Astrocyte (in vitro differentiated cells and primary cell): ENCODE measurements at regions not wholly inside any gene's neighbourhood (a gene's known extent, or its start where the extent isn't known, plus 50 kb on each side); places are given as distances from the start of the nearest gene placed in this dataset.

Experiments used
- DNase-seq: peaks from one replicate; pipeline ENCODE4 v3.0.0-alpha.2; 2010; ENCODE audit warnings: low read depth
- FAIRE-seq: peaks from 2 replicates; lab custom pipeline; 2011; peaks lifted over from hg19 to GRCh38; lab: Jason Lieb, UNC
- H2AFZ ChIP-seq: 2 replicates; pipeline ENCODE4 v1.6.0; 2012; ENCODE audit warnings: low read depth, low read length, inconsistent platforms
- H3K27ac ChIP-seq: 2 replicates; pipeline ENCODE4 v1.5.1; 2011; ENCODE audit warnings: low read depth, low read length, inconsistent platforms
- H3K27me3 ChIP-seq: 2 replicates; pipeline ENCODE4 v1.6.0; 2011; ENCODE audit warnings: low read length, inconsistent platforms; ENCODE audit not compliant: insufficient read depth
- H3K36me3 ChIP-seq: 2 replicates; pipeline ENCODE4 v1.5.1; 2011; ENCODE audit warnings: low read length, inconsistent platforms; ENCODE audit not compliant: insufficient read depth
- H3K4me1 ChIP-seq: 2 replicates; pipeline ENCODE4 v1.5.1; 2011; ENCODE audit warnings: low read length, inconsistent platforms; ENCODE audit not compliant: insufficient read depth
- H3K4me2 ChIP-seq: 2 replicates; pipeline ENCODE4 v1.6.0; 2012; ENCODE audit warnings: low read length, inconsistent platforms
- H3K4me3 ChIP-seq: 2 replicates; pipeline ENCODE4 v1.5.1; 2011; ENCODE audit warnings: low read depth, mild to moderate bottlenecking, low read length, inconsistent platforms; ENCODE audit not compliant: insufficient read depth
- H3K79me2 ChIP-seq: 2 replicates; pipeline ENCODE4 v1.6.0; 2012; ENCODE audit warnings: mild to moderate bottlenecking, low read length, inconsistent platforms; ENCODE audit not compliant: insufficient read depth
- H3K9ac ChIP-seq: 2 replicates; pipeline ENCODE4 v1.6.0; 2012; ENCODE audit warnings: mild to moderate bottlenecking, low read length, inconsistent platforms
- H3K9me3 ChIP-seq: 2 replicates; pipeline ENCODE4 v1.5.1; 2012; ENCODE audit warnings: low read depth, mild to moderate bottlenecking, low read length, inconsistent platforms; ENCODE audit not compliant: insufficient read depth
- H4K20me1 ChIP-seq: 2 replicates; pipeline ENCODE4 v1.6.0; 2012; ENCODE audit warnings: low read length, inconsistent platforms; ENCODE audit not compliant: insufficient read depth
- H3K27ac Mint-ChIP-seq: one replicate; pipeline ENCODE4 v1.8.0; 2021; ENCODE audit warnings: mild to moderate bottlenecking, mixed read lengths; ENCODE audit not compliant: unreplicated experiment
- H3K27me3 Mint-ChIP-seq: one replicate; pipeline ENCODE4 v1.8.0; 2021; ENCODE audit warnings: low read depth, mixed read lengths; ENCODE audit not compliant: unreplicated experiment
- H3K36me3 Mint-ChIP-seq: one replicate; pipeline ENCODE4 v1.8.0; 2021; ENCODE audit warnings: low read depth, mixed read lengths; ENCODE audit not compliant: unreplicated experiment
- H3K4me1 Mint-ChIP-seq: one replicate; pipeline ENCODE4 v1.8.0; 2021; ENCODE audit warnings: low read depth, mixed read lengths; ENCODE audit not compliant: unreplicated experiment
- H3K4me3 Mint-ChIP-seq: one replicate; pipeline ENCODE4 v1.8.0; 2021; ENCODE audit warnings: mild to moderate bottlenecking, moderate library complexity, mixed read lengths; ENCODE audit not compliant: unreplicated experiment
- H3K9me3 Mint-ChIP-seq: one replicate; pipeline ENCODE4 v1.8.0; 2021; ENCODE audit warnings: mild to moderate bottlenecking, mixed read lengths; ENCODE audit not compliant: unreplicated experiment
- EZH2 ChIP-seq: IDR thresholded peaks from 2 replicates; pipeline ENCODE4 v1.6.1; 2012; ENCODE audit warnings: mild to moderate bottlenecking, low read length, inconsistent platforms; ENCODE audit not compliant: insufficient read depth
- TF ChIP-seq, protein P1 (sequence below): IDR thresholded peaks from 2 replicates; pipeline ENCODE4 v1.5.1; 2011; ENCODE audit warnings: low read depth, mild to moderate bottlenecking, inconsistent platforms, low read length, moderate library complexity; ENCODE audit not compliant: insufficient read depth

DNA sequence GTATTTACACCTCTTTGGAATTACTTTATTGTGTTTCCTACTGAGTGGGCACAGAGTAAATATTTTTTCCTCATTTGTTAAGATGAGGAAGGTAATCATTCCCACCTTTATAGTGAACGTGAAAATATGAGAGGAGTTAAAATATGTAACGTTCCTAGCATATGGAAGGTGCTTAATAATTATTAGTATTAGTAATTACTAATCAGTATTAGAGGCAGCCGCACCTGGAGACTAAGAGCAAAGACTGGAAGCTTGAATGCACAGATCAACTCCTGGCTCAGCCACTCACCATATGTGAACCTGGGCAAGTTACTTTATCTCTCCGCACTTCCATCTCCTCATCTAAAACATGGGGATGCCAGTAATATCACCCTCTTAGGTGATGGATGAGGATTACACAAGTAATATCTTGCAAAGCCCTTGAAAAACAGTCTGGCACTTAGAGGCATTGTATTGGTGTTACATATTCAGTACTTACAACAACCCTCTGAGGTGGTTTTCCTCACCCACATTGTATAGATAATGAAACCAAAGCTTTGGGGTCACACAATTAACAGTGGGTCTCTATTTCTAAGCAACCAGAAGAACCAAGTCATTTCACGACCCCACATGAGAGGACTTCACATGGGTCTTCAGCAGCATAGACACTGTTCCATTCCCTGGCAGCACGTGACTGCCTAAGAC lies 100.3 kb upstream of the KCTD1 start:
- Mint-ChIP-seq H3K27ac (no peak overlapping the region), H3K4me1 (no peaks in the 10 kb centered on the region), H3K9me3 (no peaks in the 10 kb centered on the region), H3K4me3 (no peak overlapping the region), H3K27me3 (peaks cover 5% of the 10 kb centered on the region), H3K36me3 (no peaks in the 10 kb centered on the region)
- H3K36me3 ChIP-seq = no peaks in the 10 kb centered on the region
- TF ChIP-seq, protein P1, sequence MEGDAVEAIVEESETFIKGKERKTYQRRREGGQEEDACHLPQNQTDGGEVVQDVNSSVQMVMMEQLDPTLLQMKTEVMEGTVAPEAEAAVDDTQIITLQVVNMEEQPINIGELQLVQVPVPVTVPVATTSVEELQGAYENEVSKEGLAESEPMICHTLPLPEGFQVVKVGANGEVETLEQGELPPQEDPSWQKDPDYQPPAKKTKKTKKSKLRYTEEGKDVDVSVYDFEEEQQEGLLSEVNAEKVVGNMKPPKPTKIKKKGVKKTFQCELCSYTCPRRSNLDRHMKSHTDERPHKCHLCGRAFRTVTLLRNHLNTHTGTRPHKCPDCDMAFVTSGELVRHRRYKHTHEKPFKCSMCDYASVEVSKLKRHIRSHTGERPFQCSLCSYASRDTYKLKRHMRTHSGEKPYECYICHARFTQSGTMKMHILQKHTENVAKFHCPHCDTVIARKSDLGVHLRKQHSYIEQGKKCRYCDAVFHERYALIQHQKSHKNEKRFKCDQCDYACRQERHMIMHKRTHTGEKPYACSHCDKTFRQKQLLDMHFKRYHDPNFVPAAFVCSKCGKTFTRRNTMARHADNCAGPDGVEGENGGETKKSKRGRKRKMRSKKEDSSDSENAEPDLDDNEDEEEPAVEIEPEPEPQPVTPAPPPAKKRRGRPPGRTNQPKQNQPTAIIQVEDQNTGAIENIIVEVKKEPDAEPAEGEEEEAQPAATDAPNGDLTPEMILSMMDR = no peak
- no peak overlapping the region for H2AFZ ChIP-seq
- H3K4me3 ChIP-seq = no peak overlapping the region
- H3K27ac ChIP-seq = no peak overlapping the region
- peaks cover 8% of the 10 kb centered on the region for H3K27me3 ChIP-seq
- FAIRE-seq (no peak), DNase-seq (no peak)
- no peaks in the 10 kb centered on the region for H3K79me2 ChIP-seq
- no peaks in the 10 kb centered on the region for H3K4me1 ChIP-seq
- H3K9ac ChIP-seq = no peak overlapping the region
- H3K4me2 ChIP-seq = no peak overlapping the region
- H3K9me3 ChIP-seq = no peaks in the 10 kb centered on the region
- H4K20me1 ChIP-seq = no peaks in the 10 kb centered on the region

DNA sequence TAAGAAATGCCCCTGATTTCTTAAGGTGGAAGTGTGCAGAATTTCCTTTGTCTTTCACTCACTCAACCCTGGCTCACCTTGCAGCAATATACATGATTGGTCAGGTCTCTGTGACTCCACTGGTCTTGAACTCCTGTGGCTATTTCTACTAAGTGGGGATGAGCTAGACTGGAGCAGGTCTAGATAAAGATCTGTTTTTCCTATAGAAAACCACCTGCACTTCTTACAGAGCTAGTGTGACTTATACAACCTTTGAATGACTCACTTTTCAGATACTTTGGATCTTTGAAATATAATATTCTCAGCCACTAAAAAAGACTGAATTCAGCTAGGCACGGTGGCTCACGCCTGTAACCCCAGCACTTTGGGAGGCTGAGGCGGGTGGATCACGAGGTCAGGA lies 98.5 kb upstream of the KCTD1 start:
- Mint-ChIP-seq H3K4me3 (no peak overlapping the region), H3K9me3 (no peaks in the 10 kb centered on the region), H3K27me3 (peaks cover 5% of the 10 kb centered on the region), H3K4me1 (no peaks in the 10 kb centered on the region), H3K27ac (no peak overlapping the region), H3K36me3 (no peaks in the 10 kb centered on the region)
- no peak for TF ChIP-seq EZH2
- TF ChIP-seq, protein P1 = no peak
- no peak overlapping the region for H3K4me3 ChIP-seq
- no peak for DNase-seq
- no peak overlapping the region for H3K9ac ChIP-seq
- no peak for FAIRE-seq
- H3K36me3 ChIP-seq = no peaks in the 10 kb centered on the region
- H3K9me3 ChIP-seq = no peaks in the 10 kb centered on the region
- no peaks in the 10 kb centered on the region for H4K20me1 ChIP-seq
- H3K27ac ChIP-seq = no peak overlapping the region
- H3K4me1 ChIP-seq = no peaks in the 10 kb centered on the region
- no peak overlapping the region for H2AFZ ChIP-seq
- peaks cover 8% of the 10 kb centered on the region for H3K27me3 ChIP-seq
- no peak overlapping the region for H3K4me2 ChIP-seq
- no peaks in the 10 kb centered on the region for H3K79me2 ChIP-seq
